T-helper 2 cell treated with Interferon-gamma antibody and Interleukin-4, amounts not matched to agents 5 μg/mL and 100 μg/mL, for 36 hours (primary cell): ENCODE measurements at regions not wholly inside any gene's neighbourhood (a gene's known extent, or its start where the extent isn't known, plus 50 kb on each side); places are given as distances from the start of the nearest gene placed in this dataset.

ENCODE experiments used
- DNase-seq: peaks from one replicate; pipeline ENCODE4 v3.0.0; 2021; ENCODE audit warnings: low spot score
- H3K27ac Mint-ChIP-seq: one replicate; pipeline ENCODE4 v1.8.0; 2021; ENCODE audit warnings: mild to moderate bottlenecking, mixed read lengths
- H3K27me3 Mint-ChIP-seq: one replicate; pipeline ENCODE4 v1.8.0; 2021; ENCODE audit warnings: low read depth, mixed read lengths
- H3K36me3 Mint-ChIP-seq: one replicate; pipeline ENCODE4 v1.8.0; 2021; ENCODE audit warnings: low read depth, mixed read lengths
- H3K4me1 Mint-ChIP-seq: one replicate; pipeline ENCODE4 v1.8.0; 2021; ENCODE audit warnings: low read depth, mixed read lengths
- H3K4me3 Mint-ChIP-seq: one replicate; pipeline ENCODE4 v1.8.0; 2022; ENCODE audit warnings: mild to moderate bottlenecking, moderate library complexity, mixed read lengths
- H3K9me3 Mint-ChIP-seq: one replicate; pipeline ENCODE4 v1.8.0; 2021; ENCODE audit warnings: mixed read lengths

GRCh38 chr2:139317259-139317658 is 537.1 kb upstream of the NXPH2 start:
- H3K4me3 Mint-ChIP-seq, result no peak overlapping the region
- no peak for DNase-seq
- H3K27ac Mint-ChIP-seq, result no peak overlapping the region
- peaks cover 15% of the 10 kb centered on the region for H3K9me3 Mint-ChIP-seq
- H3K36me3 Mint-ChIP-seq, result no peaks in the 10 kb centered on the region
- H3K4me1 Mint-ChIP-seq, result no peaks in the 10 kb centered on the region
- no peaks in the 10 kb centered on the region for H3K27me3 Mint-ChIP-seq

- Mint-ChIP-seq H3K9me3 (peaks cover 13% of the 10 kb centered on the region), H3K27ac (no peak overlapping the region), H3K36me3 (no peaks in the 10 kb centered on the region), H3K4me3 (no peak overlapping the region), H3K4me1 (no peaks in the 10 kb centered on the region), H3K27me3 (no peaks in the 10 kb centered on the region)
- DNase-seq, result no peak
Measured at GRCh38 chr2:139314059-139314458, 533.9 kb upstream of the NXPH2 start.

- no peaks in the 10 kb centered on the region for H3K27me3 Mint-ChIP-seq
- H3K4me3 Mint-ChIP-seq, result no peak overlapping the region
- no peaks in the 10 kb centered on the region for H3K4me1 Mint-ChIP-seq
- no peak overlapping the region for H3K27ac Mint-ChIP-seq
- DNase-seq, result no peak
- no peaks in the 10 kb centered on the region for H3K36me3 Mint-ChIP-seq
- H3K9me3 Mint-ChIP-seq, result peaks cover 25% of the 10 kb centered on the region
Measured at GRCh38 chr2:139296672-139297209, 516.6 kb upstream of the NXPH2 start.

- no peak for DNase-seq
- H3K4me3 Mint-ChIP-seq, result no peak overlapping the region
- H3K4me1 Mint-ChIP-seq, result no peaks in the 10 kb centered on the region
- H3K36me3 Mint-ChIP-seq, result no peaks in the 10 kb centered on the region
- peaks cover 12% of the 10 kb centered on the region for H3K9me3 Mint-ChIP-seq
- H3K27ac Mint-ChIP-seq, result no peak overlapping the region
- no peaks in the 10 kb centered on the region for H3K27me3 Mint-ChIP-seq
Measured at GRCh38 chr2:139293992-139294548, 513.9 kb upstream of the NXPH2 start.

- H3K36me3 Mint-ChIP-seq, result no peaks in the 10 kb centered on the region
- H3K4me3 Mint-ChIP-seq, result no peak overlapping the region
- no peaks in the 10 kb centered on the region for H3K27me3 Mint-ChIP-seq
- H3K9me3 Mint-ChIP-seq, result peaks cover 45% of the 10 kb centered on the region
- H3K27ac Mint-ChIP-seq, result no peak overlapping the region
- no peak for DNase-seq
- no peaks in the 10 kb centered on the region for H3K4me1 Mint-ChIP-seq
Measured at GRCh38 chr2:139281124-139281523, 500.9 kb upstream of the NXPH2 start.

- no peak overlapping the region for H3K27ac Mint-ChIP-seq
- H3K4me1 Mint-ChIP-seq, result no peaks in the 10 kb centered on the region
- H3K27me3 Mint-ChIP-seq, result no peaks in the 10 kb centered on the region
- DNase-seq, result no peak
- H3K36me3 Mint-ChIP-seq, result no peaks in the 10 kb centered on the region
- H3K9me3 Mint-ChIP-seq, result peaks cover 25% of the 10 kb centered on the region
- no peak overlapping the region for H3K4me3 Mint-ChIP-seq
Measured at GRCh38 chr2:139271879-139272278, 491.7 kb upstream of the NXPH2 start.

- Mint-ChIP-seq H3K36me3 (no peaks in the 10 kb centered on the region), H3K4me3 (no peak overlapping the region), H3K4me1 (no peaks in the 10 kb centered on the region)
Measured at GRCh38 chr2:139271149-139271548, 491.0 kb upstream of the NXPH2 start.

GRCh38 chr2:139260052-139260430 is 479.9 kb upstream of the NXPH2 start:
- no peak for DNase-seq
- Mint-ChIP-seq H3K4me1 (no peaks in the 10 kb centered on the region), H3K27ac (no peak overlapping the region), H3K4me3 (no peak overlapping the region), H3K9me3 (peaks cover 22% of the 10 kb centered on the region), H3K27me3 (no peaks in the 10 kb centered on the region), H3K36me3 (no peaks in the 10 kb centered on the region)

More at GRCh38 chr2:139271149-139271548, 491.0 kb upstream of the NXPH2 start:
- DNase-seq, result no peak
- peaks cover 33% of the 10 kb centered on the region for H3K9me3 Mint-ChIP-seq
- no peaks in the 10 kb centered on the region for H3K27me3 Mint-ChIP-seq
- H3K27ac Mint-ChIP-seq, result no peak overlapping the region

- Mint-ChIP-seq H3K27ac (no peak overlapping the region), H3K36me3 (no peaks in the 10 kb centered on the region), H3K9me3 (peaks cover 22% of the 10 kb centered on the region), H3K4me3 (no peak overlapping the region), H3K27me3 (no peaks in the 10 kb centered on the region), H3K4me1 (no peaks in the 10 kb centered on the region)
- DNase-seq, result no peak
Measured at GRCh38 chr2:139259422-139260051, 479.3 kb upstream of the NXPH2 start.

- H3K4me3 Mint-ChIP-seq, result no peak overlapping the region
- H3K4me1 Mint-ChIP-seq, result no peaks in the 10 kb centered on the region
- H3K9me3 Mint-ChIP-seq, result peaks cover 20% of the 10 kb centered on the region
- no peaks in the 10 kb centered on the region for H3K27me3 Mint-ChIP-seq
- DNase-seq, result no peak
- H3K36me3 Mint-ChIP-seq, result no peaks in the 10 kb centered on the region
- no peak overlapping the region for H3K27ac Mint-ChIP-seq
Measured at GRCh38 chr2:139241286-139241685, 461.1 kb upstream of the NXPH2 start.

- Mint-ChIP-seq H3K9me3 (peaks cover 19% of the 10 kb centered on the region), H3K4me3 (no peak overlapping the region), H3K27ac (no peak overlapping the region), H3K27me3 (no peaks in the 10 kb centered on the region), H3K36me3 (no peaks in the 10 kb centered on the region), H3K4me1 (no peaks in the 10 kb centered on the region)
- no peak for DNase-seq
Measured at GRCh38 chr2:139237023-139237422, 456.8 kb upstream of the NXPH2 start.

GRCh38 chr2:139230881-139231280 is 450.7 kb upstream of the NXPH2 start:
- H3K9me3 Mint-ChIP-seq, result peaks cover 17% of the 10 kb centered on the region
- no peaks in the 10 kb centered on the region for H3K4me1 Mint-ChIP-seq
- DNase-seq, result no peak
- no peak overlapping the region for H3K4me3 Mint-ChIP-seq
- H3K36me3 Mint-ChIP-seq, result no peaks in the 10 kb centered on the region
- H3K27ac Mint-ChIP-seq, result no peak overlapping the region
- no peaks in the 10 kb centered on the region for H3K27me3 Mint-ChIP-seq

- Mint-ChIP-seq H3K36me3 (no peaks in the 10 kb centered on the region), H3K4me3 (no peak overlapping the region), H3K9me3 (peaks cover 16% of the 10 kb centered on the region), H3K27ac (no peak overlapping the region), H3K27me3 (no peaks in the 10 kb centered on the region), H3K4me1 (no peaks in the 10 kb centered on the region)
- DNase-seq, result no peak
Measured at GRCh38 chr2:139228276-139228675, 448.1 kb upstream of the NXPH2 start.

GRCh38 chr2:139225961-139226360 is 445.8 kb upstream of the NXPH2 start:
- DNase-seq, result no peak
- Mint-ChIP-seq H3K27ac (no peak overlapping the region), H3K9me3 (peaks cover 17% of the 10 kb centered on the region), H3K36me3 (no peaks in the 10 kb centered on the region), H3K4me1 (no peaks in the 10 kb centered on the region), H3K4me3 (no peak overlapping the region), H3K27me3 (no peaks in the 10 kb centered on the region)

GRCh38 chr2:139218181-139218580 is 438.0 kb upstream of the NXPH2 start:
- no peak for DNase-seq
- Mint-ChIP-seq H3K4me3 (no peak overlapping the region), H3K9me3 (peaks cover 38% of the 10 kb centered on the region), H3K4me1 (no peaks in the 10 kb centered on the region), H3K27me3 (no peaks in the 10 kb centered on the region), H3K36me3 (no peaks in the 10 kb centered on the region), H3K27ac (no peak overlapping the region)
